Endodermal cell (in vitro differentiated cells): ENCODE measurements at regions not wholly inside any gene's neighbourhood (a gene's known extent, or its start where the extent isn't known, plus 50 kb on each side); places are given as distances from the start of the nearest gene placed in this dataset.

Source experiments
- DNase-seq: peaks from one replicate; pipeline ENCODE4 v3.0.0-alpha.2; 2017
- H3K27ac ChIP-seq: 2 replicates; pipeline ENCODE4 v1.5.1; 2013; ENCODE audit warnings: mild to moderate bottlenecking, low read depth, low read length, moderate library complexity
- H3K27me3 ChIP-seq: 2 replicates; pipeline ENCODE4 v1.6.1; 2013; ENCODE audit warnings: mild to moderate bottlenecking, low read length, moderate library complexity; ENCODE audit not compliant: insufficient read depth, control insufficient read depth, poor library complexity, severe bottlenecking
- H3K36me3 ChIP-seq: 2 replicates; pipeline ENCODE4 v1.7.0; 2013; ENCODE audit warnings: mild to moderate bottlenecking, low read length, moderate library complexity; ENCODE audit not compliant: control insufficient read depth, insufficient read depth
- H3K4me1 ChIP-seq: one replicate; pipeline ENCODE4 v1.7.0; 2013; ENCODE audit warnings: low read length; ENCODE audit not compliant: control insufficient read depth, insufficient read depth
- H3K4me3 ChIP-seq: 2 replicates; pipeline ENCODE4 v1.5.1; 2013; ENCODE audit warnings: mild to moderate bottlenecking, low read length, moderate library complexity
- H3K9ac ChIP-seq: 2 replicates; pipeline ENCODE4 v1.6.1; 2013; ENCODE audit warnings: mild to moderate bottlenecking, low read length, moderate library complexity; ENCODE audit not compliant: poor library complexity, severe bottlenecking; ENCODE audit errors: extremely low read depth
- H3K9me3 ChIP-seq: 2 replicates; pipeline ENCODE4 v1.6.1; 2013; ENCODE audit warnings: mild to moderate bottlenecking, low read length, moderate library complexity; ENCODE audit not compliant: control insufficient read depth
- H3K27ac Mint-ChIP-seq: 2 replicates; pipeline ENCODE4 v1.8.0; 2020; ENCODE audit warnings: mixed read lengths
- H3K27me3 Mint-ChIP-seq: 2 replicates; pipeline ENCODE4 v1.8.0; 2021; ENCODE audit warnings: mild to moderate bottlenecking, mixed read lengths; ENCODE audit not compliant: insufficient read depth
- H3K36me3 Mint-ChIP-seq: 2 replicates; pipeline ENCODE4 v1.8.0; 2020; ENCODE audit warnings: low read depth, mixed read lengths
- H3K4me1 Mint-ChIP-seq: 2 replicates; pipeline ENCODE4 v1.8.0; 2020; ENCODE audit warnings: mixed read lengths
- H3K4me3 Mint-ChIP-seq: 2 replicates; pipeline ENCODE4 v1.8.0; 2020; ENCODE audit warnings: mild to moderate bottlenecking, moderate library complexity, mixed read lengths
- H3K9me3 Mint-ChIP-seq: 2 replicates; pipeline ENCODE4 v1.8.0; 2020; ENCODE audit warnings: mild to moderate bottlenecking, mixed read lengths
- CTCF ChIP-seq: fragments of 200-600 bp; sonication (generic); conservative IDR thresholded peaks from 2 replicates; pipeline ENCODE4 v1.5.0; 2021; ENCODE audit warnings: antibody characterized with exemption, mild to moderate bottlenecking
- WGBS, 2 experiments: methylation state at CpG; one replicate each; pipeline versions ENCODE4 v1.1.5 to v1.1.7; 2013; ENCODE audit warnings: missing lambda C conversion rate in 2 of 2, mixed read lengths in 1 of 2; ENCODE audit not compliant: insufficient coverage in 1 of 2, insufficient read length in 1 of 2; 5-methylcytosine and 5-hydroxymethylcytosine counted together

GRCh38 chr1:238223076-238223640, 332.4 kb upstream of the ZP4 start:
- peak overlapping the region; percentile 69 for H3K4me3 ChIP-seq
- WGBS, 2 experiments, result 90 to 95% methylated on average over 2 to 3 of the region's 3 CpGs

DNA sequence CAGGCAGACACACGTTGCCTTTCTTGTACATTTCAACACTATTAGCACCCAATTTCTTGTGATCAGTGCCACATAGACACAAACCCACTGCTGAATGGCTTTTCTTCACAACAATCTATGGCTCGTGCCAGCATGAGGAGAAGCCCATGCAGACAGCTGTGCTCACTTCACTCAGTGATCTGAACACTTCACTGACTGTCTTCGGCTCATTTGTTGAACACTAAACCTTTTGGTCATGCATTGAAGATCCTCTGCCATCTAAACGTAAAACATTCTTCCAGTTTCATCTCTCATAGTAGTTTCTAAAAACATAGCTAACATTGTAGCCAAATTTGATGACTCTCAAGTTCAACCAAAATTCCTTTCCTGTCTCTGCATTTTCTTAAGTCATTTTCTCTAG, 331.0 kb upstream of the ZP4 start:
- Mint-ChIP-seq H3K36me3 (no peaks in the 10 kb centered on the region), H3K4me3 (no peak overlapping the region)

More at GRCh38 chr1:238223076-238223640, 332.4 kb upstream of the ZP4 start:
- H3K27ac ChIP-seq, result no peak overlapping the region
- no peak for DNase-seq
- no peaks in the 10 kb centered on the region for H3K4me1 ChIP-seq
- H3K27me3 ChIP-seq, result no peaks in the 10 kb centered on the region
- Mint-ChIP-seq H3K9me3 (peaks cover 24% of the 10 kb centered on the region), H3K27me3 (no peaks in the 10 kb centered on the region), H3K4me3 (no peak overlapping the region), H3K27ac (no peak overlapping the region), H3K4me1 (no peaks in the 10 kb centered on the region), H3K36me3 (no peaks in the 10 kb centered on the region)
- H3K36me3 ChIP-seq, result no peaks in the 10 kb centered on the region
- peaks cover 39% of the 10 kb centered on the region for H3K9me3 ChIP-seq
- H3K9ac ChIP-seq, result no peak overlapping the region
- no peak for TF ChIP-seq CTCF

GRCh38 chr1:238214449-238214848, 323.7 kb upstream of the ZP4 start:
- H3K36me3 Mint-ChIP-seq, result no peaks in the 10 kb centered on the region
- H3K36me3 ChIP-seq, result no peaks in the 10 kb centered on the region
- H3K9me3 ChIP-seq, result peaks cover 16% of the 10 kb centered on the region
- no peak overlapping the region for H3K27ac Mint-ChIP-seq
- H3K27me3 Mint-ChIP-seq, result no peaks in the 10 kb centered on the region
- no peak for DNase-seq
- no peak for TF ChIP-seq CTCF
- 47 to 57% methylated on average over 2 of the region's 2 CpGs for WGBS, 2 experiments
- H3K4me3 ChIP-seq, result no peak overlapping the region
- no peak overlapping the region for H3K9ac ChIP-seq
- H3K27ac ChIP-seq, result no peak overlapping the region
- peaks cover 29% of the 10 kb centered on the region for H3K9me3 Mint-ChIP-seq
- no peaks in the 10 kb centered on the region for H3K27me3 ChIP-seq
- H3K4me1 Mint-ChIP-seq, result no peaks in the 10 kb centered on the region
- H3K4me3 Mint-ChIP-seq, result no peak overlapping the region
- H3K4me1 ChIP-seq, result no peaks in the 10 kb centered on the region

More for the DNA sequence above, 331.0 kb upstream of the ZP4 start:
- no peak for TF ChIP-seq CTCF
- Histone ChIP-seq H3K27ac (no peak overlapping the region), H3K4me1 (no peaks in the 10 kb centered on the region), H3K9me3 (peaks cover 39% of the 10 kb centered on the region), H3K4me3 (no peak overlapping the region), H3K36me3 (no peaks in the 10 kb centered on the region), H3K9ac (no peak overlapping the region), H3K27me3 (no peaks in the 10 kb centered on the region)
- H3K9me3 Mint-ChIP-seq, result peaks cover 24% of the 10 kb centered on the region
- H3K27ac Mint-ChIP-seq, result no peak overlapping the region
- 90 to 95% methylated on average over 3 to 4 of the region's 4 CpGs for WGBS, 2 experiments
- no peak for DNase-seq
- no peaks in the 10 kb centered on the region for H3K4me1 Mint-ChIP-seq
- H3K27me3 Mint-ChIP-seq, result no peaks in the 10 kb centered on the region
